ENCODE measurements at regions not wholly inside any gene's neighbourhood (a gene's known extent, or its start where the extent isn't known, plus 50 kb on each side); places are given as distances from the start of the nearest gene placed in this dataset.

DNA sequence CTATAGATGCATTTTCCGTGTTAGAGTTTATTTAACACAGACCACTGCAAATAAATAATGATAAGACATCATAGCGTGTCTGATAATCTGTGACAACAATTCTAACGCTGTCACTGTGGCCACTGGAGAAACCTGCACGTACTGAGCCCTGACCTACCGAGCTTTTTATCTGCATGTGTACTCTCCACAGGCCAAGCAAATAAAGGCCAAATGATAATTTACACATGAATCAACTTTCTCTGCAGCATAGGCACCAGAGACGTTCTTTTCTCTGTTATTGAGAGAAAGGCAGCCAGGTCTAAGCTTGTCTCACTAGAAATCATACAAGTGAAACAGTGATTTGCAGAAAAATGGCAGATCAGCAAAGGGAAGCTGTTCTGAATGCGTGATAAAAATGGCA lies 75.8 kb downstream of the POU5F2 start:
- TF ChIP-seq POLR2A (IDR thresholded peaks at IDR 0.05) (no peak), EP300 (IDR thresholded peaks at IDR 0.05) (no peak)
- TF ChIP-seq, protein P1, sequence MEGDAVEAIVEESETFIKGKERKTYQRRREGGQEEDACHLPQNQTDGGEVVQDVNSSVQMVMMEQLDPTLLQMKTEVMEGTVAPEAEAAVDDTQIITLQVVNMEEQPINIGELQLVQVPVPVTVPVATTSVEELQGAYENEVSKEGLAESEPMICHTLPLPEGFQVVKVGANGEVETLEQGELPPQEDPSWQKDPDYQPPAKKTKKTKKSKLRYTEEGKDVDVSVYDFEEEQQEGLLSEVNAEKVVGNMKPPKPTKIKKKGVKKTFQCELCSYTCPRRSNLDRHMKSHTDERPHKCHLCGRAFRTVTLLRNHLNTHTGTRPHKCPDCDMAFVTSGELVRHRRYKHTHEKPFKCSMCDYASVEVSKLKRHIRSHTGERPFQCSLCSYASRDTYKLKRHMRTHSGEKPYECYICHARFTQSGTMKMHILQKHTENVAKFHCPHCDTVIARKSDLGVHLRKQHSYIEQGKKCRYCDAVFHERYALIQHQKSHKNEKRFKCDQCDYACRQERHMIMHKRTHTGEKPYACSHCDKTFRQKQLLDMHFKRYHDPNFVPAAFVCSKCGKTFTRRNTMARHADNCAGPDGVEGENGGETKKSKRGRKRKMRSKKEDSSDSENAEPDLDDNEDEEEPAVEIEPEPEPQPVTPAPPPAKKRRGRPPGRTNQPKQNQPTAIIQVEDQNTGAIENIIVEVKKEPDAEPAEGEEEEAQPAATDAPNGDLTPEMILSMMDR (IDR thresholded peaks at IDR 0.05), result no peak

Data from ovary (tissue), 3 donors.